A673 (cell line): ENCODE measurements at regions not wholly inside any gene's neighbourhood (a gene's known extent, or its start where the extent isn't known, plus 50 kb on each side); places are given as distances from the start of the nearest gene placed in this dataset.

ENCODE experiments used
- EZH2 ChIP-seq: fragments of 200-600 bp; sonication (generic); IDR thresholded peaks from 2 replicates; pipeline ENCODE4 v1.6.1; 2017; ENCODE audit warnings: borderline replicate concordance, low read depth, mild to moderate bottlenecking, mixed read lengths, antibody characterized with exemption, low read length; ENCODE audit not compliant: poor library complexity, severe bottlenecking
- TF ChIP-seq, protein P1 (sequence below): fragments of 300-800, 200-600 bp; sonication (generic); conservative IDR thresholded peaks from 2 replicates; pipeline ENCODE4 v1.5.1; 2017; ENCODE audit warnings: low read depth, mild to moderate bottlenecking, antibody characterized with exemption, low read length, moderate library complexity, mixed read lengths

DNA sequence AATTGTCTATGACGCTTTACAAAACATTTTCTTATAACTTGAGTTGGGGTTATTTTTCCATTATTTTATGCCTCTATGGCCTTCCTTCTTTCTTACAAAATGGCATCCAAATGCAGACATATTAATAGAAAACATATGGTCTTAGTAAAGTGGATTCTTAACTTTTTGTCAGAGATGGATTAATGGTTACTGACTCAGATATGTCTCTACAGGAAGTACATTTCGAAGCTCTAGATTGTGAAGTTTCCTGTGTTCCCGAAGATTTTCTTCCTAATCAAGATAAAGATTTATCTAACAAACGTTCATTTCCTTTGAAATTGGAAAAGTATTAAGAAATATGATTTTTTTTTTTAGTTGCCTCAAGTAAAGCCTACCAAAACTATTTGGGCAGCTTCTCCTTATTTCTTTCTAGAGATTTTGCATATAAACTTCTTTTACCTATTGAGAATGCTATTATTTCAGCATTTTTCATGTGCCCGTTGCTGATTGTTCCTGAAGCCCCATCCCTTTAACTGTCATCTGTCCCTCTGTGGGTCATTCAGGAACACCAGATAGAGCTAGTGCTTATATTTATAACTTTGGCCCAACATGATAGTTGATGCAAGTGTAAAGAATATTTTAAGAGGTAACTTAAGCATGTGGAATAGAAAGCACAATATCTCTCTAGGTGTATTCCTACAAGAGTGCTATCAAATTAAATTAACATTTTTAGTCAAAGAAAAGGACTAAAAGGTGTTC, 498.0 kb downstream of the CCDC85A start:
- TF ChIP-seq EZH2: no peak
- TF ChIP-seq, protein P1, sequence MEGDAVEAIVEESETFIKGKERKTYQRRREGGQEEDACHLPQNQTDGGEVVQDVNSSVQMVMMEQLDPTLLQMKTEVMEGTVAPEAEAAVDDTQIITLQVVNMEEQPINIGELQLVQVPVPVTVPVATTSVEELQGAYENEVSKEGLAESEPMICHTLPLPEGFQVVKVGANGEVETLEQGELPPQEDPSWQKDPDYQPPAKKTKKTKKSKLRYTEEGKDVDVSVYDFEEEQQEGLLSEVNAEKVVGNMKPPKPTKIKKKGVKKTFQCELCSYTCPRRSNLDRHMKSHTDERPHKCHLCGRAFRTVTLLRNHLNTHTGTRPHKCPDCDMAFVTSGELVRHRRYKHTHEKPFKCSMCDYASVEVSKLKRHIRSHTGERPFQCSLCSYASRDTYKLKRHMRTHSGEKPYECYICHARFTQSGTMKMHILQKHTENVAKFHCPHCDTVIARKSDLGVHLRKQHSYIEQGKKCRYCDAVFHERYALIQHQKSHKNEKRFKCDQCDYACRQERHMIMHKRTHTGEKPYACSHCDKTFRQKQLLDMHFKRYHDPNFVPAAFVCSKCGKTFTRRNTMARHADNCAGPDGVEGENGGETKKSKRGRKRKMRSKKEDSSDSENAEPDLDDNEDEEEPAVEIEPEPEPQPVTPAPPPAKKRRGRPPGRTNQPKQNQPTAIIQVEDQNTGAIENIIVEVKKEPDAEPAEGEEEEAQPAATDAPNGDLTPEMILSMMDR: no peak
